ENCODE measurements at regions not wholly inside any gene's neighbourhood (a gene's known extent, or its start where the extent isn't known, plus 50 kb on each side); places are given as distances from the start of the nearest gene placed in this dataset.

GRCh38 chr4:37503261-37503660, 182.9 kb downstream of the RELL1 start:
- intact Hi-C loops (cut with DNase I), result no loop called here
- no peaks in the 10 kb centered on the region for H3K27me3 ChIP-seq (ENCODE audit: control insufficient read depth, insufficient read depth, low read length)
- peaks cover 0 to 5% (median 0%) of the 10 kb centered on the region in 3 donors for H3K9me3 ChIP-seq (ENCODE audit: control insufficient read depth in 2 of 3, insufficient read depth in 1 of 3, low read length in 3 of 3)
- H3K9ac ChIP-seq (ENCODE audit: low read length in 3 of 3), result no peak overlapping the region
- H3K4me3 ChIP-seq (ENCODE audit: low read length in 3 of 3), result no peak overlapping the region
- H3K27ac ChIP-seq (ENCODE audit: low read depth in 2 of 2, low read length in 2 of 2), result no peak overlapping the region
- DNase-seq (no peak), FAIRE-seq (no peak)
- no peak for TF ChIP-seq CTCF (IDR thresholded peaks at IDR 0.05; ENCODE audit: borderline replicate concordance, extremely low read depth, insufficient read depth)
- H3K4me1 ChIP-seq (ENCODE audit: control insufficient read depth in 2 of 3, insufficient read depth in 2 of 3, low read depth in 1 of 3, low read length in 3 of 3), result peaks cover 0 to 2% (median 0%) of the 10 kb centered on the region in 3 donors
- no peaks in the 10 kb centered on the region for H3K36me3 ChIP-seq (ENCODE audit: control insufficient read depth in 2 of 3, insufficient read depth in 3 of 3, low read length in 3 of 3)

- no peaks in the 10 kb centered on the region for H3K4me1 ChIP-seq (ENCODE audit: control insufficient read depth in 2 of 3, insufficient read depth in 2 of 3, low read depth in 1 of 3, low read length in 3 of 3)
- no peak overlapping the region for H3K4me3 ChIP-seq (ENCODE audit: low read length in 3 of 3)
- no peak overlapping the region for H3K9ac ChIP-seq (ENCODE audit: low read length in 3 of 3)
- FAIRE-seq (no peak), DNase-seq (no peak)
- intact Hi-C loops (cut with DNase I), result no loop called here
- no peak overlapping the region for H3K27ac ChIP-seq (ENCODE audit: low read depth in 2 of 2, low read length in 2 of 2)
- peaks cover 0 to 5% (median 0%) of the 10 kb centered on the region in 3 donors for H3K9me3 ChIP-seq (ENCODE audit: control insufficient read depth in 2 of 3, insufficient read depth in 1 of 3, low read length in 3 of 3)
- no peaks in the 10 kb centered on the region for H3K36me3 ChIP-seq (ENCODE audit: control insufficient read depth in 2 of 3, insufficient read depth in 3 of 3, low read length in 3 of 3)
- no peak for TF ChIP-seq CTCF (IDR thresholded peaks at IDR 0.05; ENCODE audit: borderline replicate concordance, extremely low read depth, insufficient read depth)
- no peaks in the 10 kb centered on the region for H3K27me3 ChIP-seq (ENCODE audit: control insufficient read depth, insufficient read depth, low read length)
These were observed 184.1 kb downstream of the RELL1 start for GRCh38 chr4:37502070-37502469.

Data from kidney (tissue), 13 donors.